ENCODE measurements at regions not wholly inside any gene's neighbourhood (a gene's known extent, or its start where the extent isn't known, plus 50 kb on each side); places are given as distances from the start of the nearest gene placed in this dataset.
"Not testable (repeated sequence)": the region's sequence is repeated elsewhere in the genome, so short reads cannot be mapped to it uniquely, and the experiment has no call there.

GRCh38 chr2:87217005-87217404 is 195.4 kb upstream of the PLGLB1 start:
- TF ChIP-seq ZNF317 (CRISPR knock-in tag; IDR thresholded peaks at IDR 0.05); POLR2AphosphoS5 (IDR thresholded peaks at IDR 0.05; ENCODE audit: low read depth, low read length); ELF4 (CRISPR knock-in tag; IDR thresholded peaks at IDR 0.05; ENCODE audit: borderline replicate concordance); ZBTB1 (CRISPR knock-in tag; IDR thresholded peaks at IDR 0.05; ENCODE audit: borderline replicate concordance): not testable (repeated sequence)
